PFSK-1 (cell line): ENCODE measurements at regions not wholly inside any gene's neighbourhood (a gene's known extent, or its start where the extent isn't known, plus 50 kb on each side); places are given as distances from the start of the nearest gene placed in this dataset.

Experiments
- POLR2AphosphoS5 ChIP-seq: IDR thresholded peaks from 2 replicates; pipeline ENCODE4 v1.6.1; 2012; ENCODE audit warnings: low read depth, mild to moderate bottlenecking, control low read depth, low read length, moderate library complexity
- REST ChIP-seq, 2 experiments: IDR thresholded peaks; 2 replicates each; pipeline versions ENCODE4 v1.6.1 to v1.8.0; 2011 to 2012; ENCODE audit warnings: low read depth in 2 of 2, low read length in 2 of 2, control low read depth in 1 of 2, inconsistent platforms in 1 of 2, mild to moderate bottlenecking in 1 of 2, moderate library complexity in 1 of 2; ENCODE audit not compliant: insufficient read depth in 1 of 2
- TAF1 ChIP-seq: IDR thresholded peaks from 2 replicates; pipeline ENCODE4 v1.6.1; 2012; ENCODE audit warnings: low read length, control low read depth, borderline replicate concordance; ENCODE audit not compliant: insufficient read depth

- TF ChIP-seq REST (IDR thresholded peaks at IDR 0.05; ENCODE audit: insufficient read depth in 1 of 2, low read depth in 2 of 2, low read length in 2 of 2) (no peak), POLR2AphosphoS5 (no peak), TAF1 (no peak)
These were observed 788.9 kb upstream of the TBX3 start for GRCh38 chr12:115472852-115473251.
